H9 (cell line): ENCODE measurements at regions not wholly inside any gene's neighbourhood (a gene's known extent, or its start where the extent isn't known, plus 50 kb on each side); places are given as distances from the start of the nearest gene placed in this dataset.

Experiments
- DNase-seq: peaks from one replicate; pipeline ENCODE4 v3.0.0-alpha.2; 2017
- H2AFZ ChIP-seq: one replicate; pipeline ENCODE4 v1.6.1; 2013; ENCODE audit warnings: mild to moderate bottlenecking, low read length, control low read depth, moderate library complexity
- H2AK5ac ChIP-seq: 2 replicates; pipeline ENCODE4 v1.6.1; 2013; ENCODE audit warnings: low read length, control low read depth, mixed read lengths; ENCODE audit not compliant: insufficient read length
- H2BK120ac ChIP-seq: one replicate; pipeline ENCODE4 v1.6.1; 2013; ENCODE audit warnings: low read depth, mild to moderate bottlenecking, low read length, control low read depth, inconsistent platforms; ENCODE audit not compliant: poor library complexity, severe bottlenecking
- H2BK12ac ChIP-seq: 2 replicates; pipeline ENCODE4 v1.6.1; 2013; ENCODE audit warnings: low read length, control low read depth, mixed read lengths, low read depth; ENCODE audit not compliant: insufficient read length
- H2BK15ac ChIP-seq: 2 replicates; pipeline ENCODE4 v1.6.1; 2013; ENCODE audit warnings: low read depth, low read length, control low read depth
- H2BK20ac ChIP-seq: one replicate; pipeline ENCODE4 v1.6.1; 2013; ENCODE audit warnings: low read depth, mild to moderate bottlenecking, low read length, control low read depth, inconsistent platforms; ENCODE audit not compliant: poor library complexity, severe bottlenecking
- H2BK5ac ChIP-seq: 2 replicates; pipeline ENCODE4 v1.6.1; 2013; ENCODE audit warnings: low read length, control low read depth, mixed read lengths; ENCODE audit not compliant: insufficient read length
- H3K14ac ChIP-seq: 2 replicates; pipeline ENCODE4 v1.6.1; 2013; ENCODE audit warnings: low read length, control low read depth; ENCODE audit not compliant: insufficient read depth
- H3K18ac ChIP-seq: 2 replicates; pipeline ENCODE4 v1.6.1; 2013; ENCODE audit warnings: low read depth, mild to moderate bottlenecking, mixed read lengths, low read length, control low read depth; ENCODE audit not compliant: insufficient read length
- H3K23ac ChIP-seq: 2 replicates; pipeline ENCODE4 v1.6.1; 2013; ENCODE audit warnings: low read length, control low read depth, mixed read lengths, low read depth; ENCODE audit not compliant: insufficient read length
- H3K23me2 ChIP-seq: 2 replicates; pipeline ENCODE4 v1.6.1; 2013; ENCODE audit warnings: low read depth, mild to moderate bottlenecking, mixed read lengths, low read length, control low read depth; ENCODE audit not compliant: insufficient read length, poor library complexity, severe bottlenecking
- H3K27ac ChIP-seq: 2 replicates; pipeline ENCODE4 v1.5.1; 2013; ENCODE audit warnings: low read length, control low read depth, mixed read lengths, low read depth; ENCODE audit not compliant: insufficient read length
- H3K27me3 ChIP-seq: 2 replicates; pipeline ENCODE4 v1.6.1; 2013; ENCODE audit warnings: low read length, control low read depth, inconsistent platforms; ENCODE audit not compliant: insufficient read depth
- H3K4ac ChIP-seq: 2 replicates; pipeline ENCODE4 v1.6.1; 2013; ENCODE audit warnings: low read depth, mild to moderate bottlenecking, control low read depth, inconsistent platforms, low read length, moderate library complexity
- H3K4me1 ChIP-seq: 2 replicates; pipeline ENCODE4 v1.6.1; 2013; ENCODE audit warnings: low read length, control low read depth, inconsistent platforms; ENCODE audit not compliant: insufficient read depth
- H3K4me2 ChIP-seq: 2 replicates; pipeline ENCODE4 v1.6.1; 2013; ENCODE audit warnings: low read length, control low read depth, mixed read lengths; ENCODE audit not compliant: insufficient read length, insufficient read depth
- H3K56ac ChIP-seq: 2 replicates; pipeline ENCODE4 v1.6.1; 2013; ENCODE audit warnings: low read depth, mild to moderate bottlenecking, mixed read lengths, low read length, control low read depth; ENCODE audit not compliant: insufficient read length
- H3K79me1 ChIP-seq: 2 replicates; pipeline ENCODE4 v1.6.1; 2013; ENCODE audit warnings: low read depth, mild to moderate bottlenecking, moderate library complexity, low read length, control low read depth, inconsistent platforms; ENCODE audit not compliant: insufficient read depth, poor library complexity, severe bottlenecking
- H3K79me2 ChIP-seq: 2 replicates; pipeline ENCODE4 v1.6.1; 2013; ENCODE audit warnings: low read length, control low read depth, inconsistent platforms; ENCODE audit not compliant: insufficient read depth
- H3K9ac ChIP-seq: 2 replicates; pipeline ENCODE4 v1.6.1; 2013; ENCODE audit warnings: low read length, control low read depth, mixed read lengths; ENCODE audit not compliant: insufficient read length; ENCODE audit errors: extremely low read depth
- H3K9me3 ChIP-seq: one replicate; pipeline ENCODE4 v1.6.1; 2013; ENCODE audit warnings: low read depth, low read length, inconsistent platforms; ENCODE audit not compliant: control insufficient read depth
- H3T11ph ChIP-seq: one replicate; pipeline ENCODE4 v1.6.1; 2013; ENCODE audit warnings: mild to moderate bottlenecking, low read length, control low read depth, inconsistent platforms
- H4K20me1 ChIP-seq: one replicate; pipeline ENCODE4 v1.6.1; 2013; ENCODE audit not compliant: control insufficient read depth, insufficient read length, insufficient read depth
- H4K5ac ChIP-seq: 2 replicates; pipeline ENCODE4 v1.6.1; 2013; ENCODE audit warnings: low read depth, mild to moderate bottlenecking, mixed read lengths, low read length, control low read depth; ENCODE audit not compliant: insufficient read length
- H4K8ac ChIP-seq: replicated peaks from 2 replicates; pipeline ENCODE4 v1.6.1; 2013; ENCODE audit warnings: low read length, control low read depth, mixed read lengths, low read depth; ENCODE audit not compliant: insufficient read length
- H4K91ac ChIP-seq: 2 replicates; pipeline ENCODE4 v1.6.1; 2013; ENCODE audit warnings: low read depth, mild to moderate bottlenecking, moderate library complexity, mixed read lengths, low read length, control low read depth; ENCODE audit not compliant: insufficient read length
- H3K27ac Mint-ChIP-seq, 3 experiments: 2 replicates in 2 of 3; 3 replicates in 1 of 3; pipeline ENCODE4 v1.8.0; 2020 to 2021; ENCODE audit warnings: mixed read lengths in 3 of 3, mild to moderate bottlenecking in 1 of 3, moderate library complexity in 1 of 3
- H3K27me3 Mint-ChIP-seq: 2 replicates; pipeline ENCODE4 v1.8.0; 2021; ENCODE audit warnings: low read depth, mild to moderate bottlenecking, moderate library complexity, mixed read lengths
- H3K36me3 Mint-ChIP-seq, 3 experiments: 2 replicates in 2 of 3; 3 replicates in 1 of 3; pipeline ENCODE4 v1.8.0; 2020 to 2021; ENCODE audit warnings: low read depth in 3 of 3, mixed read lengths in 3 of 3; ENCODE audit not compliant: insufficient read depth in 1 of 3
- H3K4me1 Mint-ChIP-seq, 2 experiments: 2 replicates each; pipeline ENCODE4 v1.8.0; 2020; ENCODE audit warnings: mixed read lengths in 2 of 2
- H3K4me3 Mint-ChIP-seq, 2 experiments: 2 replicates in 1 of 2; 3 replicates in 1 of 2; pipeline ENCODE4 v1.8.0; 2020 to 2021; ENCODE audit warnings: mild to moderate bottlenecking in 2 of 2, mixed read lengths in 2 of 2, moderate library complexity in 1 of 2
- H3K9me3 Mint-ChIP-seq, 2 experiments: 2 replicates in 1 of 2; 3 replicates in 1 of 2; pipeline ENCODE4 v1.8.0; 2020; ENCODE audit warnings: mild to moderate bottlenecking in 2 of 2, mixed read lengths in 2 of 2, moderate library complexity in 1 of 2
- WGBS: extraction: QIAGEN DNeasy Blood & Tissue Kit; methylation state at CpG from one replicate; pipeline ENCODE4 v1.1.7; 2013; ENCODE audit warnings: missing lambda C conversion rate, low lambda C conversion rate, mixed read lengths; ENCODE audit not compliant: insufficient read length; ENCODE audit errors: extremely low coverage; 5-methylcytosine and 5-hydroxymethylcytosine counted together
- TF ChIP-seq, protein P1 (sequence below): fragments of 200-600 bp; sonication (generic); conservative IDR thresholded peaks from 3 replicates; pipeline ENCODE4 v1.8.0; 2021; ENCODE audit warnings: antibody characterized with exemption, mild to moderate bottlenecking

DNA sequence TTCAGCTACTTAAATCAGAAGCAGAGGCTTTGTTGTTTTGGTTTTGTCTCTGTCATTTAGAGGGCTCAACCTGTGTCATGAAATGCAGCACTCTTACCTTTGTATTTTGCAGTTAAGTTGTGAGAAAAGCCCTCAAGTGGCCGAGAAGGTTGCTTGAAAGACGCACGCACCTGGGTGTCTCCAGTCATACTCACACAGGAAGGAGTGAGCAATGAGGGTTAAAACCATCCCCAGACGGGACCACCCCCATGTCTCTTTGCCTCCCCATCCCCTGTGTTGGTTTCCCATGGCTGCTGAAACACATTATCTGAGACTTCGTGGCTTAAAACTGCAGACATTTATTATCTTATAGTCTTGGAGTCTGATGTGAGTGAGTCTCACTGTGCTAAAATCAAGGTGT is 376.1 kb upstream of the CFAP20DC start:
- no peak overlapping the region for H2BK120ac ChIP-seq
- H2BK12ac ChIP-seq, result no peak overlapping the region
- no peak overlapping the region for H3K4me2 ChIP-seq
- no peaks in the 10 kb centered on the region for H3K79me1 ChIP-seq
- H2AFZ ChIP-seq, result no peak overlapping the region
- no peak overlapping the region for H3K56ac ChIP-seq
- no peak overlapping the region for H2BK5ac ChIP-seq
- H3K23me2 ChIP-seq, result no peaks in the 10 kb centered on the region
- H3K27ac ChIP-seq, result no peak overlapping the region
- no peak overlapping the region for H3T11ph ChIP-seq
- Mint-ChIP-seq H3K4me1 (no peaks in the 10 kb centered on the region), H3K36me3 (no peaks in the 10 kb centered on the region), H3K4me3 (no peak overlapping the region), H3K9me3 (no peaks in the 10 kb centered on the region), H3K27me3 (peaks cover 42% of the 10 kb centered on the region), H3K27ac (no peak overlapping the region)
- H2AK5ac ChIP-seq, result no peak overlapping the region
- H3K9ac ChIP-seq, result no peak overlapping the region
- no peak overlapping the region for H2BK15ac ChIP-seq
- WGBS, result no CpG with 5 or more reads among the region's 5 CpGs
- H4K20me1 ChIP-seq, result no peaks in the 10 kb centered on the region
- H3K23ac ChIP-seq, result no peak overlapping the region
- no peak overlapping the region for H4K8ac ChIP-seq
- no peaks in the 10 kb centered on the region for H3K27me3 ChIP-seq
- H3K9me3 ChIP-seq, result no peaks in the 10 kb centered on the region
- no peak overlapping the region for H4K91ac ChIP-seq
- no peaks in the 10 kb centered on the region for H3K79me2 ChIP-seq
- no peaks in the 10 kb centered on the region for H3K4me1 ChIP-seq
- H3K14ac ChIP-seq, result no peak overlapping the region
- no peak overlapping the region for H3K4ac ChIP-seq
- no peak for DNase-seq
- no peak overlapping the region for H4K5ac ChIP-seq
- no peak overlapping the region for H3K18ac ChIP-seq
- TF ChIP-seq, protein P1, sequence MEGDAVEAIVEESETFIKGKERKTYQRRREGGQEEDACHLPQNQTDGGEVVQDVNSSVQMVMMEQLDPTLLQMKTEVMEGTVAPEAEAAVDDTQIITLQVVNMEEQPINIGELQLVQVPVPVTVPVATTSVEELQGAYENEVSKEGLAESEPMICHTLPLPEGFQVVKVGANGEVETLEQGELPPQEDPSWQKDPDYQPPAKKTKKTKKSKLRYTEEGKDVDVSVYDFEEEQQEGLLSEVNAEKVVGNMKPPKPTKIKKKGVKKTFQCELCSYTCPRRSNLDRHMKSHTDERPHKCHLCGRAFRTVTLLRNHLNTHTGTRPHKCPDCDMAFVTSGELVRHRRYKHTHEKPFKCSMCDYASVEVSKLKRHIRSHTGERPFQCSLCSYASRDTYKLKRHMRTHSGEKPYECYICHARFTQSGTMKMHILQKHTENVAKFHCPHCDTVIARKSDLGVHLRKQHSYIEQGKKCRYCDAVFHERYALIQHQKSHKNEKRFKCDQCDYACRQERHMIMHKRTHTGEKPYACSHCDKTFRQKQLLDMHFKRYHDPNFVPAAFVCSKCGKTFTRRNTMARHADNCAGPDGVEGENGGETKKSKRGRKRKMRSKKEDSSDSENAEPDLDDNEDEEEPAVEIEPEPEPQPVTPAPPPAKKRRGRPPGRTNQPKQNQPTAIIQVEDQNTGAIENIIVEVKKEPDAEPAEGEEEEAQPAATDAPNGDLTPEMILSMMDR, result no peak
- no peak overlapping the region for H2BK20ac ChIP-seq
